Right lobe of liver (tissue), 6 donors: ENCODE measurements at regions not wholly inside any gene's neighbourhood (a gene's known extent, or its start where the extent isn't known, plus 50 kb on each side); places are given as distances from the start of the nearest gene placed in this dataset.

Experiments used
- ATAC-seq, 4 donors: fragments of 200-7000 bp; cut with Tn5 transposase; one replicate each; pipeline ENCODE4 v1.9.1; 2020; ENCODE audit warnings: mild to moderate bottlenecking in 4 of 4, moderate library complexity in 4 of 4
- DNase-seq, 3 donors: peaks; one replicate each; pipeline ENCODE4 v3.0.0-alpha.2; 2020
- H3K27ac ChIP-seq, 3 donors: fragments of 200-600 bp; one replicate each; pipeline ENCODE4 v1.8.0; 2022
- H3K27me3 ChIP-seq, 2 donors: fragments of 200-600 bp; one replicate each; pipeline ENCODE4 v1.8.0; 2022
- H3K36me3 ChIP-seq, 4 donors: fragments of 200-600 bp; sonication (generic) in 1 of 4; one replicate each; pipeline versions ENCODE4 v1.5.1 to v1.8.0; 2017 to 2022; ENCODE audit warnings: control low read depth in 1 of 4
- H3K4me1 ChIP-seq, 4 donors: fragments of 200-600 bp; sonication (generic) in 1 of 4; one replicate each; pipeline versions ENCODE4 v1.5.1 to v1.8.0; 2017 to 2022; ENCODE audit warnings: control low read depth in 1 of 4
- H3K4me3 ChIP-seq, 3 donors: fragments of 200-600 bp; one replicate each; pipeline ENCODE4 v1.8.0; 2022
- H3K9me3 ChIP-seq, 4 donors: fragments of 200-600 bp; sonication (generic) in 1 of 4; one replicate each; pipeline versions ENCODE4 v1.5.1 to v1.8.0; 2017 to 2022; ENCODE audit warnings: control low read depth in 1 of 4
- POLR2A ChIP-seq: fragments of 450-650 bp; IDR thresholded peaks from one replicate; pipeline ENCODE4 v1.6.1; 2017; ENCODE audit warnings: antibody characterized with exemption, mild to moderate bottlenecking
- WGBS: methylation state at CpG from one replicate; pipeline ENCODE4 v1.1.6; 2018; ENCODE audit warnings: low coverage, low lambda C conversion rate; ENCODE audit not compliant: insufficient coverage; ENCODE audit errors: missing lambda C conversion rate; 5-methylcytosine and 5-hydroxymethylcytosine counted together
- intact Hi-C, 2 donors: fragments of 100-400 bp; cut with DNase I; formaldehyde crosslinking; loops; one replicate each; pipeline versions ENCODE4 v1.11.2 to v1.14.1; 2022
- TF ChIP-seq, protein P1 (sequence below), 4 donors: fragments of 200-600 bp in 3 of 4; fragments of 450-650 bp in 1 of 4; IDR thresholded peaks; one replicate each; pipeline versions ENCODE4 v1.5.1 to v1.8.0; 2016 to 2022; ENCODE audit warnings: antibody characterized with exemption in 4 of 4, mild to moderate bottlenecking in 2 of 4
- donor health status: DM: no; HTN: yes; CAD: no.
- donor health status: DM: no; HTN: no; CAD: no.
- donor health status: DM: no; HTN: no; CAD: no.
- donor health status: DM: no; HTN: yes; CAD: no.
- donor health status: DM: no; HTN: yes; CAD: no.

DNA sequence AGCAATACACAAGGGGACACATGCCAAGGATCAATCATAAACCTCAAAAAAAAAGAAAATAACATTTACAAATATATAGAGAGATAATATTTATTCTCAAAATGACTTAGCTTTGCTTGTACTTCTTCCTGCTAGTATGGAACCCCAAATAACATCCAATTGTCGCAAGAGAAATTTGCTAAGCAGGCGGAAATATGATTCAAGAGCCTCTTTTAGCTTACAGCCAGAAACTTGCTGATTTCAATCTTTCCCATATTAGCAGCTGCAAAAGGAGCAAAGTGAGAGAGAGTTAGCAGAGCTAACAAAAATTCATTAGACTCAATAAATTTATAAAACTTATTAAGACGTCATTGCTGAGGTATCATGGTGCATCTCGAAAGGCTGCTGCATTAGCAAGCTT lies 294.9 kb downstream of the FSIP2 start:
- ATAC-seq: no peak
- no peak overlapping the region for H3K27ac ChIP-seq
- H3K27me3 ChIP-seq: no peaks in the 10 kb centered on the region
- TF ChIP-seq, protein P1, sequence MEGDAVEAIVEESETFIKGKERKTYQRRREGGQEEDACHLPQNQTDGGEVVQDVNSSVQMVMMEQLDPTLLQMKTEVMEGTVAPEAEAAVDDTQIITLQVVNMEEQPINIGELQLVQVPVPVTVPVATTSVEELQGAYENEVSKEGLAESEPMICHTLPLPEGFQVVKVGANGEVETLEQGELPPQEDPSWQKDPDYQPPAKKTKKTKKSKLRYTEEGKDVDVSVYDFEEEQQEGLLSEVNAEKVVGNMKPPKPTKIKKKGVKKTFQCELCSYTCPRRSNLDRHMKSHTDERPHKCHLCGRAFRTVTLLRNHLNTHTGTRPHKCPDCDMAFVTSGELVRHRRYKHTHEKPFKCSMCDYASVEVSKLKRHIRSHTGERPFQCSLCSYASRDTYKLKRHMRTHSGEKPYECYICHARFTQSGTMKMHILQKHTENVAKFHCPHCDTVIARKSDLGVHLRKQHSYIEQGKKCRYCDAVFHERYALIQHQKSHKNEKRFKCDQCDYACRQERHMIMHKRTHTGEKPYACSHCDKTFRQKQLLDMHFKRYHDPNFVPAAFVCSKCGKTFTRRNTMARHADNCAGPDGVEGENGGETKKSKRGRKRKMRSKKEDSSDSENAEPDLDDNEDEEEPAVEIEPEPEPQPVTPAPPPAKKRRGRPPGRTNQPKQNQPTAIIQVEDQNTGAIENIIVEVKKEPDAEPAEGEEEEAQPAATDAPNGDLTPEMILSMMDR (IDR thresholded peaks at IDR 0.05): no peak
- no peak for TF ChIP-seq POLR2A
- H3K4me3 ChIP-seq: no peak overlapping the region
- intact Hi-C loops: no loop called here
- no peaks in the 10 kb centered on the region for H3K9me3 ChIP-seq
- H3K4me1 ChIP-seq: no peaks in the 10 kb centered on the region
- 74% methylated on average over 4 of the region's 4 CpGs for WGBS
- H3K36me3 ChIP-seq: no peaks in the 10 kb centered on the region
- DNase-seq: no peak

DNA sequence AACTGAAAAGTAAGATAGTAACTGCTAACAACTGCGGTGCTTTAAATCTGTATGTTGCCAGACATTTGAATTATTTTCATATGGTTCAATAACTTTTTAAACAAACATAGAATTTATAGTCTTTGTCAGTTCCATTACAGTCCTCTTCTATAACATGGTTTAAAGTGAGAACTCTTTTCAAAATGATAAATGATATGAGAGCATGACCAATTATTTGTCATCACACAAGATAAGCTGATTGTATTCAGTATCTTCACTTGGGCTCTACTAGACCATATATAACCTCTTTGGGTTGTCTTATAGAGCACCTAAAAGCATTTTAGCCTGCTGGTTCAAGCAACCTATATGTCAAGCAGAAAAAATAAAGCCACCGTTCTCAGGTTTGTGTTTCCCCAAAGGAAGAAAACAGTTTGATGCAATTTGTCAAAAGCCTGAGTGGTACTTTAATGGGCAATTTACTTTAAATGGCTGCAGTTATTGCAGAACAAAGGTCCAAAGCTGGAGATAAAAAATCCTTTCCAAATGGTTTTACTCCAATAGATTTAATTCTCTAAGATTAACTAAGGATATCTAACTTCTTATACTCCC lies 298.4 kb downstream of the FSIP2 start:
- intact Hi-C loops: no loop called here
- 87% methylated on average over 2 of the region's 2 CpGs for WGBS
- no peak overlapping the region for H3K4me3 ChIP-seq
- ATAC-seq: no peak
- no peaks in the 10 kb centered on the region for H3K4me1 ChIP-seq
- H3K9me3 ChIP-seq: no peaks in the 10 kb centered on the region
- no peaks in the 10 kb centered on the region for H3K36me3 ChIP-seq
- no peak for DNase-seq
- H3K27ac ChIP-seq: no peak overlapping the region
- no peaks in the 10 kb centered on the region for H3K27me3 ChIP-seq
- no peak for TF ChIP-seq POLR2A
- TF ChIP-seq, protein P1 (IDR thresholded peaks at IDR 0.05): no peak

DNA sequence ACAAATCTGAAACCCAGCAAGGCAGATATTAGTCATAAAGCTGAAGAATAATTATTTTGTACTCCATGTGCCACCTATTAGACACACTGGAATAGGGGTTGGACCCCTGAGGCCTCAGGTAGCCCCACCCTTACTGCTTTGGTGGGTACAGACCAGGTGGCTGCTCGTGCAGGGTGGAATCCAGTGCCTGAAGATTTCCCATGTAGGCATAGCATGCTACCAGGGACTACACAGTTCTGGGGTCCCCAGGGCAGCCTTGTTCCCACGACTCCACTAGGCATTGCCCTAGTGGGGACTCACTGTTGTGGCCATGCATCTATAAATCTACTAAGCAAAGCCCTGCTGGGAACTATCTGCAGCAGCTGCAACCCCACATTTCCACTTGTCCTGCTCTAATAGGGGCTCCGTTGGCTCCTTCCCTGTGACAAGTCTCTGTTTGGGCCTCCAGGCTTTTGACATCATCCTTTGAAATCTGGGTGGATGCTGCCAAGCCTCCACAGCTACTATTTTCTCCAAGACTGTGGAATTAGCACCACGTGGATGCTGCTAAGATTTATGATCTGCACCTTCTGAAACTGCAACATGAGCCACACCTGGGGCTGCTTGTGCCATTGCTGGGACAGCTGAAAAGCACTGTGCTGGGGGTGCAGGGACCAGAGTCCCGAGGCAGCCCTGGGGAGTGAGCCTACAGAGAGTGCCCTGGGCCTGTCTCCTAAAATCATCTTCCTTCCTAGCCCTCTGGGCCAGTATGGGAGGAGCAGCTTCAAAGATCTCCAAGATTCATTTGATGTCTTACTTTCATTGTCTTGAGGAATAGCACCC lies 303.8 kb downstream of the FSIP2 start:
- 88% methylated on average over 1 of the region's 5 CpGs for WGBS
- Histone ChIP-seq H3K4me3 (no peak overlapping the region), H3K27ac (no peak overlapping the region), H3K36me3 (no peaks in the 10 kb centered on the region), H3K4me1 (no peaks in the 10 kb centered on the region), H3K9me3 (no peaks in the 10 kb centered on the region), H3K27me3 (no peaks in the 10 kb centered on the region)
- no peak for TF ChIP-seq POLR2A
- TF ChIP-seq, protein P1 (IDR thresholded peaks at IDR 0.05): no peak
- ATAC-seq (no peak), DNase-seq (no peak)
- intact Hi-C loops: no loop called here

DNA sequence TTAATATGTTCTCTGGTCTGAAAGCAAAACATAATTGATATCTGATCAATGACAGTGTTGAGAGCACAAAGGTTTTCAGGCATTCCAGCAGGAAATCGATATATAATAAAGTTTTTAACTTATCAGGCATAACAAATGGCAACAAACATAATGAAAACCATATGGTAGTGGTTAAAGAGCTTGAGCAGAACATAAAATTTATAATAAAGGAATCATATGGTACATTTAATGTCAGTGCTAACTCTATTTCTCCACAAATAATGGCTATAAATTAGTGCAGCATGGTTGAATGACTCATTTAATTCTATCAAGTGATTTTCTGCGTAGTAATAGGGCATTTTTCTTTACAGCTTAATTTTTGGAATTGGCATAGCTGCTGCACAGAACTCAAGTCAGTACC lies 306.2 kb downstream of the FSIP2 start:
- Histone ChIP-seq H3K27ac (no peak overlapping the region), H3K9me3 (no peaks in the 10 kb centered on the region), H3K36me3 (no peaks in the 10 kb centered on the region), H3K27me3 (no peaks in the 10 kb centered on the region), H3K4me3 (no peak overlapping the region), H3K4me1 (no peaks in the 10 kb centered on the region)
- TF ChIP-seq, protein P1 (IDR thresholded peaks at IDR 0.05): no peak
- TF ChIP-seq POLR2A: no peak
- no peak for DNase-seq
- intact Hi-C loops: no loop called here
- WGBS: 81% methylated on average over 2 of the region's 2 CpGs
- no peak for ATAC-seq
